Cardiac fibroblast (primary cell): ENCODE measurements at regions not wholly inside any gene's neighbourhood (a gene's known extent, or its start where the extent isn't known, plus 50 kb on each side); places are given as distances from the start of the nearest gene placed in this dataset.
A peak's percentile ranks its signal among the peaks of the same experiment; 100 is the strongest.
"Not testable (repeated sequence)": the region's sequence is repeated elsewhere in the genome, so short reads cannot be mapped to it uniquely, and the experiment has no call there.

ENCODE experiments used
- DNase-seq, 2 donors: peaks; one replicate each; pipeline versions ENCODE4 v3.0.0 to v3.0.0-alpha.2; 2010; ENCODE audit warnings: low read depth in 2 of 2
- H3K4me3 ChIP-seq, 2 donors: replicated peaks in 1 of 2; 1 replicate in 1 of 2; 2 replicates in 1 of 2; pipeline ENCODE4 v1.5.1; 2011; ENCODE audit warnings: low read depth in 2 of 2, low read length in 2 of 2, mild to moderate bottlenecking in 2 of 2, moderate library complexity in 1 of 2
- CTCF ChIP-seq: IDR thresholded peaks from one replicate; pipeline ENCODE4 v1.5.1; 2011; ENCODE audit warnings: low read depth, mild to moderate bottlenecking, low read length, inconsistent platforms

GRCh38 chr2:35585972-35586371 is 769.6 kb upstream of the CRIM1 start:
- H3K4me3 ChIP-seq = no peak overlapping the region
- no peak for DNase-seq
- TF ChIP-seq CTCF = no peak

- no peak overlapping the region for H3K4me3 ChIP-seq
- DNase-seq = no peak
- TF ChIP-seq CTCF = no peak
These were observed 772.9 kb upstream of the CRIM1 start for GRCh38 chr2:35582637-35583036.

- no peak overlapping the region for H3K4me3 ChIP-seq
These were observed 774.6 kb upstream of the CRIM1 start for GRCh38 chr2:35580956-35581355.

GRCh38 chr2:35568574-35568973 is 787.0 kb upstream of the CRIM1 start:
- H3K4me3 ChIP-seq, DNase-seq: not testable (repeated sequence)

More at GRCh38 chr2:35580956-35581355, 774.6 kb upstream of the CRIM1 start:
- TF ChIP-seq CTCF = no peak
- no peak for DNase-seq

GRCh38 chr2:35562488-35562887 is 793.1 kb upstream of the CRIM1 start:
- DNase-seq = no peak
- no peak for TF ChIP-seq CTCF
- no peak overlapping the region for H3K4me3 ChIP-seq

GRCh38 chr2:35548171-35548570 is 807.4 kb upstream of the CRIM1 start:
- H3K4me3 ChIP-seq = no peak overlapping the region
- TF ChIP-seq CTCF = no peak
- peak in 1 of 2 donors; percentile 27 for DNase-seq

GRCh38 chr2:35545301-35545700 is 810.3 kb upstream of the CRIM1 start:
- TF ChIP-seq CTCF = no peak
- no peak for DNase-seq
- H3K4me3 ChIP-seq = no peak overlapping the region
